T-helper 2 cell treated with Interferon-gamma antibody and Interleukin-4, amounts not matched to agents 5 μg/mL and 100 μg/mL, for 36 hours (primary cell): ENCODE measurements at regions not wholly inside any gene's neighbourhood (a gene's known extent, or its start where the extent isn't known, plus 50 kb on each side); places are given as distances from the start of the nearest gene placed in this dataset.
"Not testable (repeated sequence)": the region's sequence is repeated elsewhere in the genome, so short reads cannot be mapped to it uniquely, and the experiment has no call there.

Experiments
- DNase-seq: peaks from one replicate; pipeline ENCODE4 v3.0.0; 2021; ENCODE audit warnings: low spot score
- H3K27ac Mint-ChIP-seq: one replicate; pipeline ENCODE4 v1.8.0; 2021; ENCODE audit warnings: mild to moderate bottlenecking, mixed read lengths
- H3K27me3 Mint-ChIP-seq: one replicate; pipeline ENCODE4 v1.8.0; 2021; ENCODE audit warnings: low read depth, mixed read lengths
- H3K36me3 Mint-ChIP-seq: one replicate; pipeline ENCODE4 v1.8.0; 2021; ENCODE audit warnings: low read depth, mixed read lengths
- H3K4me1 Mint-ChIP-seq: one replicate; pipeline ENCODE4 v1.8.0; 2021; ENCODE audit warnings: low read depth, mixed read lengths
- H3K4me3 Mint-ChIP-seq: one replicate; pipeline ENCODE4 v1.8.0; 2022; ENCODE audit warnings: mild to moderate bottlenecking, moderate library complexity, mixed read lengths
- H3K9me3 Mint-ChIP-seq: one replicate; pipeline ENCODE4 v1.8.0; 2021; ENCODE audit warnings: mixed read lengths

DNA sequence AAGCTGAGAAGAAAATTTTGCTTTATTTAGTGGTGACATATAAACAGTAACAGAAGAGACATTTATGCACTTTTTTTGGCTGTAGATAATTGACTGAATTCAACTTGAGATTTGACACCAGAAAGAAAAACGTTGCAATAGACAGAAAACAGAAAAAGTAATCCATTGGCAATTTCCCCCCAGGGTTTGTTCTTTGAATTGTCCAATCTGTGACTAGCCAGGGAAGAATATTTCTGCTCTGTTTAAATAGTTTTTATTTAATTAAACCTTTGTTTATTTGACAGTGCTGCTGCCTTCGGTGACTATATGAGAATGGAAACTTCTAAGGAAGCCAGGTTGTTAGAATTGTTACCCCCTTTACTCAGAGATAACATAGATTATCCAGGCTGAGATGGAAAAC, 210.6 kb downstream of the DEPDC1B start:
- Mint-ChIP-seq H3K4me3 (no peak overlapping the region), H3K27ac (no peak overlapping the region), H3K36me3 (no peaks in the 10 kb centered on the region), H3K4me1 (no peaks in the 10 kb centered on the region), H3K27me3 (no peaks in the 10 kb centered on the region), H3K9me3 (no peaks in the 10 kb centered on the region)
- DNase-seq: no peak

DNA sequence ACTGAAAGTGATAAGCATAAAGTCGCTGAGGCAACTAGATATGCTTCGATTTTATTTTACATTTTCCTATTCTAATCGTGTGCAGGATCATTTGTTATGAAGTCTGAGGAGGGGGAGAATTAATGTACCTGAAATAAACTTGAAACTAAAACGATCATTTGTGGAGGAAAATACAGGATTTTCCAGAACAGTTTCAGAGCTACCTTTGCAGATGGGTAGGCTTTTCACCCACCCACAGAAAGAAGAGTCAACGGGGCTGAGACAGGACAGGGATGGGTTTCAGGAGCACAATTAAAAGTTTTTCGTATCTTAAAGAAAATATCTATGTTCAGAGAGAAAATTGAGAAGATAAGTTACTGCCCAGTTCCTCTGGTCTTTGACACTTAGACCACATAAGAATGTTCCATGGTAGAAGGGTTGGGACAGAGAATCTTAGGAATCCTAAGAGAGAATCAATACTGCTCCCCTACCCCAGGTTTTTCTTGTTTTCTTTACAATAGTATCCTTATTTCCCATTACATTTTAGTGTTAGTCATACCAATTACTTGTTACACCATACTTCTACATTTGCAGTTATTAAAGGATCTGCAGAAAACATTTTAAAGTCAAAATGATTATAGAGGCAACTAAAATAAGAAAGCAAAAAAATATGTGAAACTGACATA, 211.4 kb downstream of the DEPDC1B start:
- DNase-seq: no peak
- Mint-ChIP-seq H3K27ac (no peak overlapping the region), H3K4me3 (no peak overlapping the region), H3K4me1 (no peaks in the 10 kb centered on the region), H3K27me3 (no peaks in the 10 kb centered on the region), H3K9me3 (no peaks in the 10 kb centered on the region), H3K36me3 (no peaks in the 10 kb centered on the region)

DNA sequence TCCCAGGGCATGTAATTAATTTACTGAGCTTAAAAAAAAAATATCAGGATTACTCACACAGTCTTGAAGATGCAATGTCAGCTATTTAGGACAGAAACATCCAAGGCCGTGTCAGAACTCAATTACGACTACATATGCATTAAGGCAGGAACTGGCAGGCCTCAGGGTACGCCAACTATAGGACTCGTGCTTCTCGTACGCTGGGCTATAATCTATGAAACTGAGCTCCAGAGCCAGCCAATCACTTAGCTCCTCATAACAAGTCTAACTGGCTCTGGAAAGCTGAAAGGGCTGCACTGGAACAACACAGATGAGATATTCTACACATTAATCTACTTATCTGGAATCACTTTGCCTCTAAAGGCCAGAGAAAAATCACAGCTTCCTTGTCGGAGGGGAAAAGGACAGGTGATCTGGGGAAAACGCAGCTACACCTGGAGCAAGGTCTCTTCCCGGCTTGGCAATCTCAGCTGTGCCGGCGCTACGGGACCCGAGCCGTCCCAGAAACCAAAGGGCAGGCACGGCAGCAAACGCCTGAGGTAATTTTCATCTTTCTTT, 212.0 kb downstream of the DEPDC1B start:
- Mint-ChIP-seq H3K9me3 (no peaks in the 10 kb centered on the region), H3K27ac (no peak overlapping the region), H3K27me3 (no peaks in the 10 kb centered on the region), H3K4me1 (no peaks in the 10 kb centered on the region), H3K36me3 (no peaks in the 10 kb centered on the region), H3K4me3 (no peak overlapping the region)
- no peak for DNase-seq

DNA sequence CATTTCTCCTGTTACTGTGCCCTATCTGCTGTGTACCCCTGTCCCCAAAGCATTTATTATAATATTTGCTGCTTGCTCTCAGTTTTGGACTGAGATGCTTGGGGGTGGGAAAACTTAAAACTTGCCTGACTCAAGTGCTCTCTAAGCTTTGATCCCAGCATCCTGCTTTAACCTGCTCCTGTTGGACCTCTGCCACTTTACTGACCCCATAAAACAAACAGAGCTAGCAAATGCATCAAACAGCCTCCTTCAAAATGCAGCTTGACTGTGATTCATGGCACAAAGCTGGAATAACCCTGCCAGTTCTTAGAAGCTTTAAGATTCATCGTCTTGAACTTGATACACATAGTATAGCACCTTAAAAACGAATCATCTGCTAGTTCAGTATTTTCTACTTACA, 212.5 kb downstream of the DEPDC1B start:
- Mint-ChIP-seq H3K36me3 (no peaks in the 10 kb centered on the region), H3K4me3 (no peak overlapping the region), H3K27ac (no peak overlapping the region), H3K27me3 (no peaks in the 10 kb centered on the region), H3K9me3 (no peaks in the 10 kb centered on the region), H3K4me1 (no peaks in the 10 kb centered on the region)
- no peak for DNase-seq

DNA sequence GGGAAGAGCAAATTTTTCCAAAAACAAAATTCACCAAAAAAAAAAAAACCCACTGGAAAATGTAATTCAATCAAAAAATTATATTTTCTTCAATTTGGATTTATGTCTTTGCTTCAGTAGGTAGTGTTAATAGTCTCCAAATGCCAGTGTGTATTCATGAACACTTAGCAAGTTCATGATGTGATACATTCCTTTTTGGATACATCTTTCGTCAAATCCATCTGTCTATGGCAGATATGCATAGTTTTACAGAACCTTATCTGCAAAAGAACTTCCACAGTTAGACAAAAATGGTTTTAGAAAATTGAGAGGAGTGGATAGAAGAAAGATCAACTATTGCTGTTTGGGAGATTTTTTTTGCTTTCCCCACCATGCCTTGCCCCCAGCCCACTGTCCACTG, 214.6 kb downstream of the DEPDC1B start:
- H3K4me1 Mint-ChIP-seq: no peaks in the 10 kb centered on the region
- H3K27me3 Mint-ChIP-seq: no peaks in the 10 kb centered on the region
- H3K27ac Mint-ChIP-seq: no peak overlapping the region
- no peaks in the 10 kb centered on the region for H3K36me3 Mint-ChIP-seq
- no peak for DNase-seq
- H3K4me3 Mint-ChIP-seq: no peak overlapping the region
- no peaks in the 10 kb centered on the region for H3K9me3 Mint-ChIP-seq

DNA sequence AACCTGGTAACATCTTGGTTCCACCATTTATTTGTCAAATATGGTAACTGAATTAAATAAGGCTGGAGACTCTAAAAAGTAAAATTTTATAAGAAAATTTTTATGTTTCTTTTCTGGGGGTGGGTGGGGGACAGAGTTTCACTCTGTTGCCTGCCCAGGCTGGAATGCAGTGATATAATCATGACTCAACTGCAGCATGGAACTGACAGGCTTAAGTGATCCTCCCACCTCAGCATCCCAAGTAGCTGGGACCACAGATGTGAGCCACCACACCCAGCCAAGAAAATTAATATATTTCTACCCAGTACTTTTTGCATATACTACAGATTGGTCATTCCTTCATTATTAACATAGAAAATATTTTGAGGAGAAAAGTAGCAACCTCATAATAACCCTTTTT, 216.9 kb downstream of the DEPDC1B start:
- no peak for DNase-seq
- no peaks in the 10 kb centered on the region for H3K9me3 Mint-ChIP-seq
- no peaks in the 10 kb centered on the region for H3K27me3 Mint-ChIP-seq

DNA sequence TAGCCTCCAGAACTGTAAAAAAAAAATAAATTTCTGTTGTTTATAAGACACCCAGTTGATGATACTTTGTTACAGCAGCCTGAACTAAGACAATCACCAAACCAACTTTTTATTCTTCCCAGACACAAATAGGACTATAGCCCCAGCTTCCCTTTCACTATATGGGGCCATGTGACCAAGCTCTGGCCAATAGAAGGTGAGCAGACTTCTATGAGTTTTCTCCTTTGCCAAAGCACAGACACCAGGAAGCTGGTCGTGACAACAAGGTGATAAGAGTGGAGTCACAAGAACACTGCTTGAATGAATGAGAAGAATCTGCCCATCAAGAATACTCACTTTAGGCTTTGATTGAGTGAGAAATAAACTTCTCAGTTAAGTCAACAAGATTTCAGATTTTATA, 217.7 kb downstream of the DEPDC1B start:
- no peak for DNase-seq
- Mint-ChIP-seq H3K4me3 (no peak overlapping the region), H3K9me3 (no peaks in the 10 kb centered on the region), H3K4me1 (no peaks in the 10 kb centered on the region), H3K27me3 (no peaks in the 10 kb centered on the region), H3K27ac (no peak overlapping the region), H3K36me3 (no peaks in the 10 kb centered on the region)

More for the DNA sequence above, 216.9 kb downstream of the DEPDC1B start:
- H3K27ac Mint-ChIP-seq: no peak overlapping the region
- no peaks in the 10 kb centered on the region for H3K36me3 Mint-ChIP-seq
- no peak overlapping the region for H3K4me3 Mint-ChIP-seq
- no peaks in the 10 kb centered on the region for H3K4me1 Mint-ChIP-seq

DNA sequence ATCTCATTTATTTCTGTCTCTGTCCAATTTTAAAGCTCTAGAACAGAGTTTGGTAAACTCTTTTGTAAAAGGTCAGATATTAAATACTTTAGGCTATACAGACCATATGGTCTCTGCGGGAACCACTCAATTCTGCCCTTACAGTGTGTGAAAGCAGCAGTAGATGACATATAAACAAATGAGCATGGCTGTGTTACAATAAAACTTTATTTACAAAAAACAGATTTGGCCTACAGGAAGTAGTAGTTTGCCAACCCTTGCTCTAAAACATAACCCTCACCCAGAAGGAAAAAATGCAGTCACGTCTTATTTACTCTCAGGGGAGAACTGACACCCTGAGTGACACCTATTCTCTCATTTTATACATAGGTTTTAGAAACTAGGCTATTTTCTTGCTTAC, 220.4 kb downstream of the DEPDC1B start:
- Mint-ChIP-seq H3K4me1 (no peaks in the 10 kb centered on the region), H3K27me3 (no peaks in the 10 kb centered on the region), H3K9me3 (no peaks in the 10 kb centered on the region), H3K27ac (no peak overlapping the region), H3K4me3 (no peak overlapping the region), H3K36me3 (no peaks in the 10 kb centered on the region)
- no peak for DNase-seq

DNA sequence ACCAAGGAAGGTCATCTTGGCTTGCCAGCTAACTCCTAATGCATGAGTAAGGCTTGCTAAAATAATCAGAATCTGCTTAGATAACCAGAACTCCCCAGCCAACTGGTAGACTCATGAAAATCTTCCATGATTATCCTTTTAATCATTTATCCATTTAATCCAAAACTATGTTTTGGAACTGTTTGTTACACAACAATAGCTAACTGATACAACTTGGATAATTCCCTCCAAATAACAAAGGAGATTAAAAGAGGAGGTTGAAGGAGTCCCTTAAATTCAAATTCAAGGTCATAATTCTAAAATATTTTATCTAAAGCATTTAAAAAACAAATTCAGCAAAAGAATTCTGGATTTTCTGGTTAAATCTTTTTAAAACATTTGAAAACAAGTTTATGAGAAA, 222.1 kb downstream of the DEPDC1B start:
- H3K27ac Mint-ChIP-seq: no peak overlapping the region
- no peak for DNase-seq
- no peaks in the 10 kb centered on the region for H3K9me3 Mint-ChIP-seq
- H3K36me3 Mint-ChIP-seq: no peaks in the 10 kb centered on the region
- no peaks in the 10 kb centered on the region for H3K4me1 Mint-ChIP-seq
- no peak overlapping the region for H3K4me3 Mint-ChIP-seq
- no peaks in the 10 kb centered on the region for H3K27me3 Mint-ChIP-seq

DNA sequence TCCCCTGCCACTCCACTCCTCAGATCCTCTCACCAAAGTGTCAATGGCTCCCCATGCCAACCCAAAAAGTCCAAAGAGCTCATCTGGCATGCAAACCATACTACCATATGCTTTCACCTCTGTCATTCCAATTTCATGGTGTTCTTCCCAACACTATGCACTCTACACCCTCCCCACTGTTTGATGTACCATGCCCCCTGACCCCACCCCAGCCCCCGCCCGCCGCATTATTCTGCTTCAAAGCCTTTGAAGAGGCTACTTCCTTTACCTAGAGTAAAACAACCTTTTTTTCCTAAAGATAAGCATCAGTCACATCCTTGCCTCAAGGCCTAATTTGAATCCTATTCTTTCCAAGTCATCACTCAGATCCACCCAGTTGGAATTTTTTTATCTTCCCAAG, 226.3 kb downstream of the DEPDC1B start:
- H3K4me3 Mint-ChIP-seq: no peak overlapping the region
- no peaks in the 10 kb centered on the region for H3K9me3 Mint-ChIP-seq
- H3K4me1 Mint-ChIP-seq: no peaks in the 10 kb centered on the region
- DNase-seq: no peak
- no peaks in the 10 kb centered on the region for H3K27me3 Mint-ChIP-seq
- no peak overlapping the region for H3K27ac Mint-ChIP-seq
- H3K36me3 Mint-ChIP-seq: no peaks in the 10 kb centered on the region

DNA sequence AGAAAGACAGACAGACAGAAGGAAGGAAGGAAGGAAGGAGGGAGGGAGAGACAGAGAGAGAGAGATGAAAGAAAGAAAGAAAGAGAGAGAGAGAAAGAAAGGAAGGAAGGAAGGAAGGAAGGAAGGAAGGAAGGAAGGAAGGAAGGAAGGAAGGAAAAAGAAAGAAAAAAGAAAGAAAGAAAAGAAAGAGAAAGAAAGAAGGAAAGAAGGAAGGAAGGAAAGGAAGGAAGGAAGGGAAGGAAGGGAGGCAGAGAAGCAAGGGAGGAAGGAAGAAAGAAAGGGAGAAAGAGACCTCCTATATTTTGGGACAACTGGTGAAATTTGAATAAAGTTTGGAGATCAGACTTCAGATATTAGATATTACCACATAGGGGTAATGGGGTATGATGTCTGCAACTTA, 226.9 kb downstream of the DEPDC1B start:
- not testable (repeated sequence) for H3K27ac Mint-ChIP-seq, DNase-seq, H3K36me3 Mint-ChIP-seq, H3K4me1 Mint-ChIP-seq, H3K9me3 Mint-ChIP-seq, H3K27me3 Mint-ChIP-seq, H3K4me3 Mint-ChIP-seq

DNA sequence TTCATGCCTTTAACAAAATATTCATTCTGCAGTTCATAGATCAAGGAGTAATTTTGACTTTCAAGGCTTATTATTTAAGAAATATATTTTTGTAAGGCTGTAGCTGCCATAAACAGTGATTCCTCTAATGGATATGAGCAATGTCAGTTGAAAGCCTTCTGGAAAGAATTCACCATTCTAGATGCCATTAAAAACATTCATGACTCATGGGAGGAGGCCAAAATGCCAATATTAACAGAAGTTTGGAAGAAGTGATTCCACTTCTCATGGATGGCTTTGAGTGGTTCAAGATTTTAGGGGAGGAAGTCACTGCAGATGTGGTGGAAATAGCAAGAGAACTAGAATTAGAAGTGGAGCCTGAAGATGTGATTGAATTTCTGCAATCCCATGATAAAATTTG, 229.1 kb downstream of the DEPDC1B start:
- Mint-ChIP-seq H3K4me3 (no peak overlapping the region), H3K9me3 (no peaks in the 10 kb centered on the region), H3K36me3 (no peaks in the 10 kb centered on the region), H3K27me3 (no peaks in the 10 kb centered on the region), H3K27ac (no peak overlapping the region), H3K4me1 (no peaks in the 10 kb centered on the region)
- DNase-seq: no peak

DNA sequence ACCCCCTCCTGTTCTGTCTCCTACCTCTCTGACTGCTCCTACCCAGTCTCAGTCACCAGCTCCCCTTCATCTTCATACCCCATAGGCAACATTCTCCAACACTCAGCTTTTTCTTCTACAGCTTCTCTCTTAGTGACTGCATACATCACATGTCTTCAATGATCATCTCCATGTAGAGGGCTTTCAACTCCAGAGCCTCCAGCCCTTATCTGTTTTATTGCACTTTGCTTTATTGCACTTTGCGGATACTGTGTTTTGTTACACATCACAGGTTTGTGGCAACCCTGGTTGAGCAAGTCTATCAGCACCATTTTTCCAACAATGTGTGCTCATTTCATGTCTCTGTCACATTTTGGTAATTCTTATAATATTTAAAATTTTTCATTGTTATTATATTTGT, 230.7 kb downstream of the DEPDC1B start:
- DNase-seq: no peak
- Mint-ChIP-seq H3K36me3 (no peaks in the 10 kb centered on the region), H3K9me3 (no peaks in the 10 kb centered on the region), H3K4me1 (no peaks in the 10 kb centered on the region), H3K4me3 (no peak overlapping the region), H3K27ac (no peak overlapping the region), H3K27me3 (no peaks in the 10 kb centered on the region)

DNA sequence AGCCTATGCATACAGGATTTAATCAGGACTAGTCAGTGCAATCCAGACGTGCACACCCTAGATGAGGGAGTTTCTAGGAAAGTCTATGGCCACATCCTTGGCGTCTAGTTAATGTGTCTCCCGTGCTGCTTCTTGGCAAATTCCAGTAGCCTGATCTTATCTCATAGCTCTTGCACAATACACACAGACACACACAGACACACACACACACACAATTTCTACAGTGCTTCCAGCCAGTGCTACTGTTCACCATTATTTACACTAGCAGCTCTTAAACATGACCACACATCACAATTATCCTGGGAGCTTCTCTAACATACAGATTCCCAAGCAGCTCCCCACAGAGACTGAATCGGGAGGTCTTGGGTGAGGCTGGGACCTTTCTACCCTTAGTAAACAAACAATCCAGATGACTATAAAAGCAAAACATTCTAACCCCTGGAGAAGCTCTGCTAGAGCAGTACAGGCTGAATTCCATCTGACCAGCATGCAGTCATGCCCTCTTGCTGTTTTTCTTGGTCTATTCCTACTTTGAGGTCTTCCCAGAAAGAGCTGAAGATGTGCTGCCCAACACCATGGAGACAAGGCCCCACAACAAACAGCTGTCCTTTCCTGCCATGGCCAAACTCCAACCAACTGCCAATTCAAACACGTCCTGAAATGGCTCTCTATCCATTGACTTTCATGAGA, 236.6 kb downstream of the DEPDC1B start:
- Mint-ChIP-seq H3K4me1 (no peaks in the 10 kb centered on the region), H3K9me3 (peaks cover 4% of the 10 kb centered on the region), H3K4me3 (no peak overlapping the region)

DNA sequence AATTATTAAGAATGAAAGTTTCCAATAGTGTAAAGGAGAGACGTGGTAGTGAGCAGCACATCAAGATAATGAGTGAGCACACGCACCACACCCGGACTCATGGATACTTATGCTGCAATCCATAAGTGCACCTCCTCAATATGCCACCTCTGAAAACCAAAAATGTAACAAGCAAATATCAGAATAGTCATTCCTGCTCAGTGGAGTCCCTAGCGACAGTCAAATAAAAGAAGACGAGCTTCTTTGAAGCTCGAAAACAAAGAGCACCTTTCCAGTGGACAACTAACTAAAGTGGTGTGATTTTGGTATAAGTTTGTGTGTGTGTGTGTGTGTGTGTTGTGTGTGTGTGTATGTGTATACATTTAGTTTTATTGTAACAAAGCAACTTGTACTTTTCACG, 241.3 kb downstream of the DEPDC1B start:
- Mint-ChIP-seq H3K36me3 (no peaks in the 10 kb centered on the region), H3K4me1 (no peaks in the 10 kb centered on the region), H3K4me3 (no peak overlapping the region), H3K9me3 (peaks cover 4% of the 10 kb centered on the region), H3K27me3 (no peaks in the 10 kb centered on the region), H3K27ac (no peak overlapping the region)
- DNase-seq: no peak

More for the DNA sequence above, 236.6 kb downstream of the DEPDC1B start:
- DNase-seq: no peak
- Mint-ChIP-seq H3K27ac (no peak overlapping the region), H3K27me3 (no peaks in the 10 kb centered on the region), H3K36me3 (no peaks in the 10 kb centered on the region)
